Esophagus squamous epithelium (tissue), 5 donors: ENCODE measurements at regions not wholly inside any gene's neighbourhood (a gene's known extent, or its start where the extent isn't known, plus 50 kb on each side); places are given as distances from the start of the nearest gene placed in this dataset.

ENCODE experiments used
- DNase-seq: peaks from one replicate; lab custom pipeline; 2025; lab: John Stamatoyannopoulos, UW
- H3K27ac ChIP-seq, 4 donors: fragments of 200-600 bp; sonication (generic); one replicate each; pipeline ENCODE4 v1.5.1; 2016 to 2019; ENCODE audit warnings: mild to moderate bottlenecking in 1 of 4
- H3K27me3 ChIP-seq, 4 donors: fragments of 200-600 bp; sonication (generic); 1 replicate in 3 of 4; 2 replicates in 1 of 4; pipeline versions ENCODE4 v1.5.1 to v1.6.0; 2017 to 2021; ENCODE audit warnings: antibody characterized with exemption in 1 of 4
- H3K36me3 ChIP-seq, 3 donors: fragments of 200-600 bp; sonication (generic); one replicate each; pipeline ENCODE4 v1.5.1; 2016 to 2019
- H3K4me1 ChIP-seq, 3 donors: fragments of 200-600 bp; sonication (generic); one replicate each; pipeline ENCODE4 v1.5.1; 2017 to 2019
- H3K4me3 ChIP-seq, 4 donors: fragments of 200-600 bp; sonication (generic); 1 replicate in 3 of 4; 2 replicates in 1 of 4; pipeline ENCODE4 v1.5.1; 2016 to 2019; ENCODE audit warnings: mild to moderate bottlenecking in 2 of 4, moderate library complexity in 1 of 4
- H3K9me3 ChIP-seq, 3 donors: fragments of 200-600 bp; sonication (generic); one replicate each; pipeline ENCODE4 v1.5.1; 2016 to 2019
- POLR2A ChIP-seq, 4 donors: fragments of 450-650 bp; IDR thresholded peaks; one replicate each; pipeline ENCODE4 v1.6.1; 2017; ENCODE audit warnings: antibody characterized with exemption in 4 of 4, mild to moderate bottlenecking in 4 of 4, moderate library complexity in 3 of 4
- whole genome bisulfite sequencing, 2 donors: methylation state at CpG; one replicate each; pipeline ENCODE4 v1.1.5; 2018; 5-methylcytosine and 5-hydroxymethylcytosine counted together
- intact Hi-C: fragments of 100-400 bp; cut with DNase I; formaldehyde crosslinking; loops from one replicate; pipeline ENCODE4 v1.15.0; 2022
- TF ChIP-seq, protein P1 (sequence below), 6 experiments: fragments of 450-650 bp in 4 of 6; fragments of 200-600 bp in 2 of 6; sonication (generic) in 2 of 6; IDR thresholded peaks; one replicate each; pipeline ENCODE4 v1.5.1; 2016 to 2019; ENCODE audit warnings: antibody characterized with exemption in 6 of 6, mild to moderate bottlenecking in 4 of 6, moderate library complexity in 4 of 6
- donor health status: DM: yes; HTN: yes; CAD: no.

DNA sequence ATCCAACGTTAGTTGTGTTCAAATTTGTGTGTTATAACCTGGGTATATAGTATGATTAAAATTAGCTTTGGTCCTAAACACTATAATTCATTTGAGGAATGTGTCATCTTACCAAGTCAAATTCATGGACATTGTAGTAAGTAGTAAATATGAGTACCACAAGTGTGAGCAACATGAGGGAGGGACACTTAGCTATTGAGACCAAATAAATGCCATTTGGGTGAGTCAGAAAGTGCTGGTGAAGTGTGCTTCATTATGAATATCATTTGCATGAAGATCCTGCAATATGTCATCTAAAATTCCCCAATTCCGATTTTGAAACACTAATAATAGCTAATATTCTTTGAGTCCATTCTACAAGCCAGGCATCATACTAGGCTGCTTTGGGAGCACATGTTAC is 336.7 kb upstream of the KIF2A start:
- no peak for DNase-seq
- no peak for TF ChIP-seq POLR2A (IDR thresholded peaks at IDR 0.05)
- TF ChIP-seq, protein P1, sequence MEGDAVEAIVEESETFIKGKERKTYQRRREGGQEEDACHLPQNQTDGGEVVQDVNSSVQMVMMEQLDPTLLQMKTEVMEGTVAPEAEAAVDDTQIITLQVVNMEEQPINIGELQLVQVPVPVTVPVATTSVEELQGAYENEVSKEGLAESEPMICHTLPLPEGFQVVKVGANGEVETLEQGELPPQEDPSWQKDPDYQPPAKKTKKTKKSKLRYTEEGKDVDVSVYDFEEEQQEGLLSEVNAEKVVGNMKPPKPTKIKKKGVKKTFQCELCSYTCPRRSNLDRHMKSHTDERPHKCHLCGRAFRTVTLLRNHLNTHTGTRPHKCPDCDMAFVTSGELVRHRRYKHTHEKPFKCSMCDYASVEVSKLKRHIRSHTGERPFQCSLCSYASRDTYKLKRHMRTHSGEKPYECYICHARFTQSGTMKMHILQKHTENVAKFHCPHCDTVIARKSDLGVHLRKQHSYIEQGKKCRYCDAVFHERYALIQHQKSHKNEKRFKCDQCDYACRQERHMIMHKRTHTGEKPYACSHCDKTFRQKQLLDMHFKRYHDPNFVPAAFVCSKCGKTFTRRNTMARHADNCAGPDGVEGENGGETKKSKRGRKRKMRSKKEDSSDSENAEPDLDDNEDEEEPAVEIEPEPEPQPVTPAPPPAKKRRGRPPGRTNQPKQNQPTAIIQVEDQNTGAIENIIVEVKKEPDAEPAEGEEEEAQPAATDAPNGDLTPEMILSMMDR (IDR thresholded peaks at IDR 0.05) = no peak
- no peaks in the 10 kb centered on the region for H3K27me3 ChIP-seq
- WGBS, 2 donors = 49 to 60% methylated on average over 2 of the region's 2 CpGs
- no peak overlapping the region for H3K4me3 ChIP-seq
- no peaks in the 10 kb centered on the region for H3K36me3 ChIP-seq
- no peaks in the 10 kb centered on the region for H3K9me3 ChIP-seq
- H3K27ac ChIP-seq = no peak overlapping the region
- intact Hi-C loops = no loop called here
- no peaks in the 10 kb centered on the region for H3K4me1 ChIP-seq

- no peaks in the 10 kb centered on the region for H3K4me1 ChIP-seq
- no peaks in the 10 kb centered on the region for H3K27me3 ChIP-seq
- intact Hi-C loops = no loop called here
- no peaks in the 10 kb centered on the region for H3K9me3 ChIP-seq
- H3K4me3 ChIP-seq = no peak overlapping the region
- no peak overlapping the region for H3K27ac ChIP-seq
- no peak for DNase-seq
- WGBS, 2 donors = 86 to 91% methylated on average over 2 of the region's 2 CpGs
- H3K36me3 ChIP-seq = no peaks in the 10 kb centered on the region
- no peak for TF ChIP-seq POLR2A (IDR thresholded peaks at IDR 0.05)
Measured at GRCh38 chr5:61969755-61970154, 336.3 kb upstream of the KIF2A start.

- Histone ChIP-seq H3K27ac (no peak overlapping the region), H3K27me3 (no peaks in the 10 kb centered on the region), H3K9me3 (no peaks in the 10 kb centered on the region), H3K4me3 (no peak overlapping the region), H3K4me1 (no peaks in the 10 kb centered on the region), H3K36me3 (no peaks in the 10 kb centered on the region)
- no peak for DNase-seq
- TF ChIP-seq, protein P1 (IDR thresholded peaks at IDR 0.05) = no peak
- no peak for TF ChIP-seq POLR2A (IDR thresholded peaks at IDR 0.05)
- WGBS, 2 donors = 83 to 90% methylated on average over 7 of the region's 7 CpGs
- intact Hi-C loops = no loop called here
Measured at GRCh38 chr5:61970218-61970617, 335.8 kb upstream of the KIF2A start.

DNA sequence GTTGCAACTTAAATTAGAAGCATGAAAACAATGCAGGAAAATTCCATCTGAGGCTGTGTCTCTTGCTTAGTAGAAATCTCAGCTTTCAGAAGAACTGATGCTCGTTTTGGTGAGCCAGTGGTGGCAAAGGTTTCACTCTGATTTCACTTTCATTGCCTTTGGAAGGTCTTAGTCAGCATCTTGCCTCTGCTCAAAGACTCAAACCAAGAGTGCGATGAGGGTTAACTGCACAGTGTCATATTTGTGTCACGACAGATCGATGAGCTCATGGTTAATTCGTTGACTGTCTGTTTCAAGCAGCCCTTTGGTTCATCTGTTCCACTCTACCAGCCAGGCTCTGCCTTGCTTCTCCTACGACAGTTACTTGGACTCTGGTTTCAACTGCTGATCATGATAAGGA is 331.3 kb upstream of the KIF2A start:
- 64 to 83% methylated on average over 6 of the region's 6 CpGs for WGBS, 2 donors
- no peak overlapping the region for H3K27ac ChIP-seq
- H3K4me1 ChIP-seq = no peaks in the 10 kb centered on the region
- H3K4me3 ChIP-seq = no peak overlapping the region
- H3K27me3 ChIP-seq = no peaks in the 10 kb centered on the region
- intact Hi-C loops = no loop called here
- TF ChIP-seq POLR2A (IDR thresholded peaks at IDR 0.05) = no peak
- TF ChIP-seq, protein P1 (IDR thresholded peaks at IDR 0.05) = no peak
- H3K9me3 ChIP-seq = no peaks in the 10 kb centered on the region
- no peak for DNase-seq
- H3K36me3 ChIP-seq = no peaks in the 10 kb centered on the region

DNA sequence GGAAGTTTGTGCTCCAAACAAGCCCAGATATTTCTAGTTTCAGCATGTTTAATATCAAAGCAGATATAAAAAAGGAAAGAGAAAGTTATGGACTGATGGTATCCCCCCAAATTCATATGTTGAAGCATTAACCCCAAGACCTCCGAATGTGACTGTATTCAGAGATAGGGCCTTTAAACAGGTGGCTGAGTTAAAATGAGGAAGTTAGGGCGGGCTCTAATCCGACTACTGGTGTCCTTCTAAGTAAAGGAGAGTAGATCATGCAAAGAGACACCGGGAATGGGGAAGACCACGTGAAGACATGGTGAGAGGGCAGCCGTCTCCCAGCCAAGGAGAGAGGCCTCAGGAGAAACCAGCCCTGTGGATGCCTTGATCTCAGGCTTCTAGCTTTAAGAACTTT is 324.1 kb upstream of the KIF2A start:
- intact Hi-C loops = no loop called here
- Histone ChIP-seq H3K4me1 (no peaks in the 10 kb centered on the region), H3K9me3 (peaks cover 0 to 7% (median 4%) of the 10 kb centered on the region in 3 donors), H3K4me3 (no peak overlapping the region), H3K27ac (no peak overlapping the region), H3K36me3 (no peaks in the 10 kb centered on the region), H3K27me3 (no peaks in the 10 kb centered on the region)
- TF ChIP-seq, protein P1 (IDR thresholded peaks at IDR 0.05) = no peak
- no peak for DNase-seq
- WGBS, 2 donors = 65 to 76% methylated on average over 6 of the region's 6 CpGs

- H3K36me3 ChIP-seq = no peaks in the 10 kb centered on the region
- TF ChIP-seq POLR2A (IDR thresholded peaks at IDR 0.05) = no peak
- TF ChIP-seq, protein P1 (IDR thresholded peaks at IDR 0.05) = no peak
- H3K27me3 ChIP-seq = peaks cover 0 to 14% (median 2%) of the 10 kb centered on the region in 4 donors
- DNase-seq = no peak
- H3K27ac ChIP-seq = no peak overlapping the region
- intact Hi-C loops = no loop called here
- H3K4me1 ChIP-seq = no peaks in the 10 kb centered on the region
- H3K4me3 ChIP-seq = no peak overlapping the region
- 65 to 69% methylated on average over 4 of the region's 4 CpGs for WGBS, 2 donors
- peaks cover 0 to 7% (median 6%) of the 10 kb centered on the region in 3 donors for H3K9me3 ChIP-seq
Measured at GRCh38 chr5:61991430-61991829, 314.6 kb upstream of the KIF2A start.
